ENCODE measurements at regions not wholly inside any gene's neighbourhood (a gene's known extent, or its start where the extent isn't known, plus 50 kb on each side); places are given as distances from the start of the nearest gene placed in this dataset.

DNA sequence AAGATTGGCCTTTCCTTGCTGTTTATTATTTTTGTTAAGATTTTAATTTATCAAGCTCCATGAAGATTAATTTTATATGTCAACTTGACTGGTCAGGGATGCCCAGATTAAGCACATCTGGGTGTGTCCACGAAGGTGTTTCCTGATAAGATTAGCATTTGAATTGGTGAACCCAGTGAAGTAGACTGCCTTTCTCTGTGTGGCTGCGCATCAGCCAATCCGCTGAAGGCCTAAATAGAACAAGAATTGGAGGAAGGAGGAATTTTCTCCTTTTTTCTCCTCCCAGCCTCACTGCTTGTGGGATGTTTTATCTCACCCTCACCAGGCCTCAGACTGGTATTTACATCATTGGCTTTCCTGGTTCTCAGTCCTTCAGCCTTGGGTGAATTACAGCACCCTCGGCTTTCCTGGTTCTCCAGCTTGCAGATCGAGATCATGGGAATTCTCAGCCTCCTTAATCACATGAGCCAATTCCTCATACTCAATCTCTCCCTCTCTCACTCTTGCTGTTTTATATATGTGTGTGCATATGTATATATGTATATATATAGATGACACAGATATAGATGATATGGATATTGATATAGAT is 135.4 kb upstream of the SPEF2 start:
- DNase-seq (ENCODE audit: low spot score in 2 of 2): no peak
- Histone ChIP-seq H3K4me1 (peaks cover 0 to 37% (median 5%) of the 10 kb centered on the region in 4 donors), H3K9me3 (no peaks in the 10 kb centered on the region), H3K27me3 (no peaks in the 10 kb centered on the region), H3K4me3 (no peak overlapping the region), H3K36me3 (no peaks in the 10 kb centered on the region), H3K27ac (peak overlapping the region in 2 of 4 donors; percentile 32 to 53)
- WGBS, 2 donors: 93 to 95% methylated on average over 5 of the region's 5 CpGs
- no peak for TF ChIP-seq POLR2A (IDR thresholded peaks at IDR 0.05)
- TF ChIP-seq, protein P1, sequence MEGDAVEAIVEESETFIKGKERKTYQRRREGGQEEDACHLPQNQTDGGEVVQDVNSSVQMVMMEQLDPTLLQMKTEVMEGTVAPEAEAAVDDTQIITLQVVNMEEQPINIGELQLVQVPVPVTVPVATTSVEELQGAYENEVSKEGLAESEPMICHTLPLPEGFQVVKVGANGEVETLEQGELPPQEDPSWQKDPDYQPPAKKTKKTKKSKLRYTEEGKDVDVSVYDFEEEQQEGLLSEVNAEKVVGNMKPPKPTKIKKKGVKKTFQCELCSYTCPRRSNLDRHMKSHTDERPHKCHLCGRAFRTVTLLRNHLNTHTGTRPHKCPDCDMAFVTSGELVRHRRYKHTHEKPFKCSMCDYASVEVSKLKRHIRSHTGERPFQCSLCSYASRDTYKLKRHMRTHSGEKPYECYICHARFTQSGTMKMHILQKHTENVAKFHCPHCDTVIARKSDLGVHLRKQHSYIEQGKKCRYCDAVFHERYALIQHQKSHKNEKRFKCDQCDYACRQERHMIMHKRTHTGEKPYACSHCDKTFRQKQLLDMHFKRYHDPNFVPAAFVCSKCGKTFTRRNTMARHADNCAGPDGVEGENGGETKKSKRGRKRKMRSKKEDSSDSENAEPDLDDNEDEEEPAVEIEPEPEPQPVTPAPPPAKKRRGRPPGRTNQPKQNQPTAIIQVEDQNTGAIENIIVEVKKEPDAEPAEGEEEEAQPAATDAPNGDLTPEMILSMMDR (IDR thresholded peaks at IDR 0.05): no peak
- TF ChIP-seq EP300 (IDR thresholded peaks at IDR 0.05): no peak

DNA sequence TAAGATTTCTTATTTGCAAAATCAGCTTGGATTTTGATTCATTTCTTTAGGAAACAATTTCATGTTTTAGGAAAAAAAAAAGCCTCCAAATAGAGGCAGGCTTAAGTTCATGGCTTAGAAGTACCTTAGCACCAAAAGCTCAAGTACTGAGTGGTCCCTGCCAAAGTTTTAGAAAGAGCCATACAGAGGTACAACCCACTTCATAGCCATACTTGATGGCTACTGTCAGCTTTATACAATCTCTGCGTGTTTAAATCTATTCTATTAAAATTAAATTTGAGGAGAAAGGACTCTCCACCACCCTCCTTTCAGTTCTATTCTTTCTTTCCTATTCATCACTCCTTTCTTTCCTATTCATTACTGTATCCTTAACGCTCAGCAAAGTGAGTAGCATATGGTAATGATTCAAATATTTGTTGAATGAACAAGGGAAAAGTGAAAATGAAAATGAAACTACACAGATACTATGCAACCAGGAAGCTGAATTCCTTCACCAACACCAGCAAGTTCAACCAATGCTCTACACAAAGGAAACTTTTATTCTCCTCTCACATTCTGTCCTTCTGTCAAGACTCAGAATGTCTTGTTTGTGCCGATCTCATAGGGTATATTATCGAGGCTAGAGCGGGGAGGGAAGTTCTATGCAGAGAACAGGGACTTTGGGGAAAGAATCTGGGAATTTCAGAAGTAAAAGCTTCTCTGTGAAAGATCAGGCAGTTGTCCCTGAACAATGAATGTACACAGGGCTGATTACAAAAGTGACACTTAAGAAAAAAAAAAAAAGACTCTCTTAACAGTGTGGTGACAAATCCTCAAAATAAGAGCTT is 138.6 kb upstream of the SPEF2 start:
- H3K27ac ChIP-seq: peak overlapping the region; percentile 32 to 88 (median 71)
- H3K9me3 ChIP-seq: no peaks in the 10 kb centered on the region
- peaks cover 0 to 34% (median 5%) of the 10 kb centered on the region in 4 donors for H3K4me1 ChIP-seq
- H3K27me3 ChIP-seq: no peaks in the 10 kb centered on the region
- H3K36me3 ChIP-seq: no peaks in the 10 kb centered on the region
- WGBS, 2 donors: 22 to 27% methylated on average over 5 of the region's 5 CpGs
- DNase-seq (ENCODE audit: low spot score in 2 of 2): no peak
- H3K4me3 ChIP-seq: peak overlapping the region; percentile 17 to 41 (median 22)
- TF ChIP-seq, protein P1 (IDR thresholded peaks at IDR 0.05): no peak
- TF ChIP-seq POLR2A (IDR thresholded peaks at IDR 0.05): no peak
- TF ChIP-seq EP300 (IDR thresholded peaks at IDR 0.05): peak; percentile 37 to 70

DNA sequence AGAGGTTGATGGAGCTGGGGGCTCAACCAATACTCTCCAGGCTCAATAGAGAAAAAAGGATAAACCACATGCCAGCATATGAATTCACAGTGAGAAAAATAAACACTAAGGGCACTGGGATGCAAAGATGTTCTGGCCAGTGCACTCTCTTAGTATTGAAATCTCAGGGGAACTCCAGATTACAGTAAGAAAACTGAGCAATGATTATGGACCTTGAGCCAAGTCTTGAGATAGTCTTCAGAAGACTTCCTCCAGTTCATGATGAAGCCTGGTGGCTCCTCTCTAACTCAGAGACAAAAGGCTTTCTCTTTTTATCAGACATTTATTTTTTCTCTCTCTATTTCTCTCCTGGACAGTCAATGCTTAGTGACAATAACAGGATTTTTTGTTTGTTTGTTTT is 139.8 kb upstream of the SPEF2 start:
- Histone ChIP-seq H3K27ac (peak overlapping the region in 2 of 4 donors; percentile 74 to 88), H3K27me3 (no peaks in the 10 kb centered on the region), H3K36me3 (no peaks in the 10 kb centered on the region), H3K9me3 (no peaks in the 10 kb centered on the region), H3K4me1 (peaks cover 0 to 23% (median 2%) of the 10 kb centered on the region in 4 donors), H3K4me3 (no peak overlapping the region)
- no peak for TF ChIP-seq EP300 (IDR thresholded peaks at IDR 0.05)
- TF ChIP-seq POLR2A (IDR thresholded peaks at IDR 0.05): no peak
- TF ChIP-seq, protein P1 (IDR thresholded peaks at IDR 0.05): no peak
- DNase-seq (ENCODE audit: low spot score in 2 of 2): no peak

DNA sequence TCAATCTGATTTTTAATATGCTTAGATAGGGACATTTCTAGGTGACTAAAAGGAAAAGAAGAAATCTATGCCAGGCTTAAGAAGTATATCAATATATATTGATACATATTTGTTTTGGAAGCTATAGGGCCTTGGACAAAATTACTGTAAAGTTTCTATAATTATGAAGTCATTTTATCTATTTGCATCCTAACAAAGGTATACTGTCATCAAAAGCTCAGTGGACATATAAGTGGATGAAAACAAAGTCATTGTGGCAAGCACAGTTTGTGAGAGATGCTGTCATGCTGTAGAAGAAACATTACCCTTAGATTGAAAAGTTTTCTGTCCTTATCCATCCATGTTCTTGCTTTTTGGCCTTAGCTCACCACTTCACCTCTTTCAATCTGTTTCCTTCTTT is 140.3 kb upstream of the SPEF2 start:
- DNase-seq (ENCODE audit: low spot score in 2 of 2): no peak
- Histone ChIP-seq H3K27ac (peak overlapping the region in 2 of 4 donors; percentile 74 to 88), H3K36me3 (no peaks in the 10 kb centered on the region), H3K9me3 (no peaks in the 10 kb centered on the region), H3K4me1 (peaks cover 0 to 17% (median 0%) of the 10 kb centered on the region in 4 donors), H3K4me3 (no peak overlapping the region), H3K27me3 (no peaks in the 10 kb centered on the region)
- TF ChIP-seq EP300 (IDR thresholded peaks at IDR 0.05): no peak
- TF ChIP-seq POLR2A (IDR thresholded peaks at IDR 0.05): no peak
- TF ChIP-seq, protein P1 (IDR thresholded peaks at IDR 0.05): no peak

DNA sequence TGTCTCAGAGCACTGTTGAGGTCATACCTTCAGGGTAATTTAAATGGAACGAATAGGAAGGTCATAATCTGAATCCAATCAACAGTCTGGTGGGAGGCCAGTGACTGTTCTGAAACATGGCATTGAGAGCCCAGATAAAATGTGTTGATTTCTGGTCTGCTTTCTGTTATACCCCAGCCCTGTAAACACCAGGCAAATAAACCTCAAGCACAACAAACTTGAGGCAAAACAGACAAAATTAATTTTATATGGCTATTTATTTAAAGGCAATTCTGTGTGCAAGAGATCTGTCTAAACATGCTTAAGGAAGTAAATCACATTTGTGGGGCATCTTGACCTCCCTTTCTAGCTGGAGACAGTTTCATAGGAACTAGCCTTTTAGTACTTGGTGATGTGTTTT is 140.9 kb upstream of the SPEF2 start:
- TF ChIP-seq, protein P1 (IDR thresholded peaks at IDR 0.05): no peak
- TF ChIP-seq POLR2A (IDR thresholded peaks at IDR 0.05): no peak
- TF ChIP-seq EP300 (IDR thresholded peaks at IDR 0.05): no peak
- no peaks in the 10 kb centered on the region for H3K9me3 ChIP-seq
- no peak for DNase-seq (ENCODE audit: low spot score in 2 of 2)
- H3K4me3 ChIP-seq: no peak overlapping the region
- H3K36me3 ChIP-seq: no peaks in the 10 kb centered on the region
- no peaks in the 10 kb centered on the region for H3K27me3 ChIP-seq
- H3K27ac ChIP-seq: peak overlapping the region in 1 of 4 donors; percentile 88
- WGBS, 2 donors: 19 to 36% methylated on average over 1 of the region's 1 CpG
- peaks cover 0 to 15% (median 0%) of the 10 kb centered on the region in 4 donors for H3K4me1 ChIP-seq

All from tibial nerve (tissue), 4 donors.